Effector memory CD4-positive, alpha-beta T cell (primary cell): ENCODE measurements at regions not wholly inside any gene's neighbourhood (a gene's known extent, or its start where the extent isn't known, plus 50 kb on each side); places are given as distances from the start of the nearest gene placed in this dataset.
"Not testable (repeated sequence)": the region's sequence is repeated elsewhere in the genome, so short reads cannot be mapped to it uniquely, and the experiment has no call there.

ENCODE experiments used
- DNase-seq, 3 donors: peaks; one replicate each; pipeline ENCODE4 v3.0.0-alpha.2; 2020
- H3K27ac ChIP-seq: 2 replicates; pipeline ENCODE4 v1.7.0; 2013; ENCODE audit warnings: mild to moderate bottlenecking, low read length, moderate library complexity; ENCODE audit not compliant: insufficient read depth, poor library complexity, severe bottlenecking
- H3K27me3 ChIP-seq: replicated peaks from 2 replicates; pipeline ENCODE4 v1.7.0; 2013; ENCODE audit warnings: mild to moderate bottlenecking, low read length; ENCODE audit not compliant: insufficient read depth, control insufficient read depth, poor library complexity, severe bottlenecking
- H3K36me3 ChIP-seq: 2 replicates; pipeline ENCODE4 v1.7.0; 2013; ENCODE audit warnings: mild to moderate bottlenecking, low read length, moderate library complexity; ENCODE audit not compliant: control insufficient read depth, insufficient read depth
- H3K4me1 ChIP-seq: 2 replicates; pipeline ENCODE4 v1.7.0; 2013; ENCODE audit warnings: low read length, mild to moderate bottlenecking; ENCODE audit not compliant: control insufficient read depth, insufficient read depth, poor library complexity, severe bottlenecking
- H3K4me3 ChIP-seq: 2 replicates; pipeline ENCODE4 v1.7.0; 2013; ENCODE audit warnings: low read length, low read depth, mild to moderate bottlenecking; ENCODE audit not compliant: insufficient read depth, poor library complexity, severe bottlenecking
- H3K9me3 ChIP-seq: 2 replicates; pipeline ENCODE4 v1.7.0; 2013; ENCODE audit warnings: mild to moderate bottlenecking, low read length, moderate library complexity; ENCODE audit not compliant: control insufficient read depth

GRCh38 chr10:123269017-123269552 lies 114.9 kb downstream of the BUB3 start:
- no peaks in the 10 kb centered on the region for H3K4me1 ChIP-seq
- no peaks in the 10 kb centered on the region for H3K36me3 ChIP-seq
- DNase-seq, result no peak
- H3K27ac ChIP-seq, result no peak overlapping the region
- H3K4me3 ChIP-seq, result no peak overlapping the region
- H3K27me3 ChIP-seq, result no peaks in the 10 kb centered on the region
- no peaks in the 10 kb centered on the region for H3K9me3 ChIP-seq

DNA sequence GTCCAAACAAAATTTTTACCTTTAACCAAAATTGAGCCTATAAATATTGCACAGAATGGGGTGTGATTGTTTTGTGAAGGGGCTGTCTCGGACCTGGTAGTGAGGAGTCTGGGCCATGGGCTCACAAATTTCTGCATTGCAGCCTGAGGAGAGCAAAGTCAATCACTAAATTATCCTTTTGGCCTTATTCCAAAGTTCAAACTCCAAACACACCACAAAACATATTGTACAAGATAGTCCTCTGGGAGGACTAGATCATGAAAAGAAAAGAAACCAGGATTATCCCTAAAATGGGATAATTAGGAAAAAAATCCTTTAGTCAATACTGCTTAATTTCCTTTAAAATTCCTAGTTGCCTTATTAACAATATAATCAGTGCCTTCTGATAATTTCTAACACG lies 115.5 kb downstream of the BUB3 start:
- no peaks in the 10 kb centered on the region for H3K9me3 ChIP-seq
- no peaks in the 10 kb centered on the region for H3K4me1 ChIP-seq
- H3K27ac ChIP-seq, result no peak overlapping the region
- H3K4me3 ChIP-seq, result no peak overlapping the region
- H3K36me3 ChIP-seq, result no peaks in the 10 kb centered on the region
- no peak for DNase-seq
- no peaks in the 10 kb centered on the region for H3K27me3 ChIP-seq

DNA sequence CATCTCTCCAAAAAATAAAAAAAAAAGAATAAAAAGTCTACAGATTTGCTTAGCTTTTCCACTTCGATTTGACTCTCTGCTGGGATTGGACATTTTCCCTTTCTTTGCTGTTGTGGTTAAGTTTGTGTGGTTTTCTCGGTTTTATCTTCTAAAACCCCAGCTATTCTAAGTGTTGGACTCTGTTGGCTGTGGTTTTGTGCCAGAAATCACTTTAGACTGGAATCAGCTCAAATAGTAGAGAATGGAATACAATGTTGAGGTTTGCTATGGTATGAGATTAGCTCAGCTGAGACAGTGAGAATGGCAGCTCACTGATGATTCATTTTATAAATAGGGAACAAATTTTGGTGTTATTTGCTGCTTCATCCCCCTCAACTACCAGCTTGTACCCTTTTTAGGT lies 116.0 kb downstream of the BUB3 start:
- H3K27ac ChIP-seq, result no peak overlapping the region
- no peaks in the 10 kb centered on the region for H3K4me1 ChIP-seq
- H3K9me3 ChIP-seq, result no peaks in the 10 kb centered on the region
- no peak for DNase-seq
- H3K4me3 ChIP-seq, result no peak overlapping the region
- H3K36me3 ChIP-seq, result no peaks in the 10 kb centered on the region
- H3K27me3 ChIP-seq, result no peaks in the 10 kb centered on the region

GRCh38 chr10:123270806-123271205 lies 116.6 kb downstream of the BUB3 start:
- no peak overlapping the region for H3K27ac ChIP-seq
- no peaks in the 10 kb centered on the region for H3K9me3 ChIP-seq
- H3K36me3 ChIP-seq, result no peaks in the 10 kb centered on the region
- DNase-seq, result no peak
- H3K4me1 ChIP-seq, result no peaks in the 10 kb centered on the region
- H3K27me3 ChIP-seq, result no peaks in the 10 kb centered on the region
- H3K4me3 ChIP-seq, result no peak overlapping the region

GRCh38 chr10:123272171-123272570 lies 118.0 kb downstream of the BUB3 start:
- Histone ChIP-seq H3K27me3 (no peaks in the 10 kb centered on the region), H3K9me3 (peaks cover 4% of the 10 kb centered on the region), H3K4me3 (no peak overlapping the region), H3K27ac (no peak overlapping the region), H3K36me3 (no peaks in the 10 kb centered on the region), H3K4me1 (no peaks in the 10 kb centered on the region)
- DNase-seq, result no peak

- no peak for DNase-seq
- Histone ChIP-seq H3K4me1 (no peaks in the 10 kb centered on the region), H3K36me3 (no peaks in the 10 kb centered on the region), H3K27me3 (no peaks in the 10 kb centered on the region), H3K27ac (no peak overlapping the region), H3K4me3 (no peak overlapping the region), H3K9me3 (peaks cover 4% of the 10 kb centered on the region)
Measured at GRCh38 chr10:123274306-123275135, 120.3 kb downstream of the BUB3 start.

DNA sequence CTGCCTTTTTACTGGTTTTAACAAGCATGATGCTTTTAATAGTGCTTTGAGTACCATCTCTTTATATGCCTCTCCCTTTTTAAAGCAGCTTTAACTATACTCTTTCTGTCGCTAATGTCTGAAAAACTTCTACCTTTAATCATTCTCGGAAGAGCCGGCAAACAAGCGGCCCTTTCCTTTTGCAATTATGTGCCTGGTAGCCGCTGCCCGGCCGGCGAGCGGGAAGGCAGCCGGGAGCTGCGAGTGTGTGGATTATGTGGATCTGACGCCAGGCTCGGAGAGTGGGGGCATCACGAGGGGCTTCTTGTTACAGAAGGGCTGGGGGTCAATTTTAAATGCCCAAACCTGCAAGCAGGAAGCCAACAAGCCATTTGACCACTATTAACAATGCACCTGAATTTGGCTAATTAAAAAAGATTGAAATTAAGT lies 120.9 kb downstream of the BUB3 start:
- no peak for DNase-seq
- no peaks in the 10 kb centered on the region for H3K4me1 ChIP-seq
- H3K9me3 ChIP-seq, result peaks cover 4% of the 10 kb centered on the region
- H3K27ac ChIP-seq, result no peak overlapping the region
- H3K4me3 ChIP-seq, result no peak overlapping the region
- no peaks in the 10 kb centered on the region for H3K36me3 ChIP-seq
- H3K27me3 ChIP-seq, result no peaks in the 10 kb centered on the region

DNA sequence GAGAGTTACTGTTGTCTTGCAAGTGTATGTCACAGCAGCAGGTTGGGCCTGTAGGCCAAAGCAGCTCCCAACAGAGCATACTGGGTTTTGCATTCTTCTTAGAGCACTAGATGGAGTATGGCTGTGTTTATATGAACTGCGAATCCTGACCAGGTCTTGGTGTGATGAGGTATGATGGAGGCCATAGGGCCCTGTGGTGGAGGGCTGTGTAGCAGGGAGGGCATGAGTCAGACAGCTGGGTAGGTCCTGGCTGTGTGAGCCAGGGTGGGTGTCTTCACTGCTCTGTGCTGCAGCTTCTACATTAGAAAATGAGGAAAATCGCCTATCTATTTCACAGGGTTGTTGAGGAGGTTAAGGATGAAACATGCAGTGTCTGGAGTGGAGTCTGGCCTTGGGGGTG lies 124.2 kb downstream of the BUB3 start:
- H3K36me3 ChIP-seq, result no peaks in the 10 kb centered on the region
- peaks cover 4% of the 10 kb centered on the region for H3K9me3 ChIP-seq
- H3K4me3 ChIP-seq, result no peak overlapping the region
- H3K4me1 ChIP-seq, result no peaks in the 10 kb centered on the region
- H3K27me3 ChIP-seq, result no peaks in the 10 kb centered on the region
- DNase-seq, result no peak
- H3K27ac ChIP-seq, result no peak overlapping the region

GRCh38 chr10:123283371-123283770 lies 129.2 kb downstream of the BUB3 start:
- not testable (repeated sequence) for H3K27ac ChIP-seq, DNase-seq, H3K36me3 ChIP-seq, H3K9me3 ChIP-seq, H3K27me3 ChIP-seq, H3K4me3 ChIP-seq, H3K4me1 ChIP-seq

- Histone ChIP-seq H3K36me3 (no peaks in the 10 kb centered on the region), H3K4me3 (no peak overlapping the region), H3K27ac (no peak overlapping the region), H3K4me1 (no peaks in the 10 kb centered on the region), H3K9me3 (no peaks in the 10 kb centered on the region), H3K27me3 (no peaks in the 10 kb centered on the region)
- no peak for DNase-seq
Measured at GRCh38 chr10:123284022-123284421, 129.8 kb downstream of the BUB3 start.
